ENCODE measurements at regions not wholly inside any gene's neighbourhood (a gene's known extent, or its start where the extent isn't known, plus 50 kb on each side); places are given as distances from the start of the nearest gene placed in this dataset.
"Not testable (repeated sequence)": the region's sequence is repeated elsewhere in the genome, so short reads cannot be mapped to it uniquely, and the experiment has no call there.

DNA sequence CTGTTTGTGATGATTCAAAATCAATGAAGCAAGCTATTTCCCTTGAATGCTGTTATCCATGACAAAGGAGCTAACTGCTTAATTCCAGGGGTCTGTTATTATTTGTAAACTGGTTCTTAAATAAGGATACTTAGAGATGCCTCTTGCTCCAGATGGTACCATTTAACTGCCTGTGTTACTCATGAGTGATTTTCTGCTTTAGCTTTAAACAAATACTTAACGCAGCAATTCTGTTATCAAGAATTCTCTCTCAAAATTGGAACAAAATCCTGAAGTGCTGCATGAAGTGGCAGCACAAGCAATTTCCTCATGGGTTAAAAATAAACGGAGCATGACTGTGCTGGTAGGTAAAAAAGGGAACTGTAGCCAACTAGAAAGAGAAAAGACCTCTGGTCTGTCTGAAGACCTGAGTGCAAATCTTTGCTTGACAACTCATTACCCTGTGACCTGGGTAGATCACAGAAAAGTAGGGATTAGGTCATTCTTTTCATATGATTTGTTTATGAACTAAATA, 62.5 kb upstream of the GBE1 start:
- peak overlapping the region in 3 of 4 donors; percentile 51 to 74 (median 51) for H3K27ac ChIP-seq
- H3K4me1 ChIP-seq = peaks cover 0 to 9% of the 10 kb centered on the region in 2 donors
- ATAC-seq = peak; percentile 82 to 94
- DNase-seq = no peak
- no peaks in the 10 kb centered on the region for H3K27me3 ChIP-seq
- H3K36me3 ChIP-seq = no peaks in the 10 kb centered on the region
- in situ Hi-C loops (cut with MboI; ENCODE audit: low sequenced_read_pairs in 4 of 4) (no loop called here), intact Hi-C loops (cut with DNase I; ENCODE audit: low total_unique reads) (no loop called here)
- no peaks in the 10 kb centered on the region for H3K9me3 ChIP-seq
- peak overlapping the region in 2 of 4 donors; percentile 13 to 19 for H3K4me3 ChIP-seq
- TF ChIP-seq, protein P1, sequence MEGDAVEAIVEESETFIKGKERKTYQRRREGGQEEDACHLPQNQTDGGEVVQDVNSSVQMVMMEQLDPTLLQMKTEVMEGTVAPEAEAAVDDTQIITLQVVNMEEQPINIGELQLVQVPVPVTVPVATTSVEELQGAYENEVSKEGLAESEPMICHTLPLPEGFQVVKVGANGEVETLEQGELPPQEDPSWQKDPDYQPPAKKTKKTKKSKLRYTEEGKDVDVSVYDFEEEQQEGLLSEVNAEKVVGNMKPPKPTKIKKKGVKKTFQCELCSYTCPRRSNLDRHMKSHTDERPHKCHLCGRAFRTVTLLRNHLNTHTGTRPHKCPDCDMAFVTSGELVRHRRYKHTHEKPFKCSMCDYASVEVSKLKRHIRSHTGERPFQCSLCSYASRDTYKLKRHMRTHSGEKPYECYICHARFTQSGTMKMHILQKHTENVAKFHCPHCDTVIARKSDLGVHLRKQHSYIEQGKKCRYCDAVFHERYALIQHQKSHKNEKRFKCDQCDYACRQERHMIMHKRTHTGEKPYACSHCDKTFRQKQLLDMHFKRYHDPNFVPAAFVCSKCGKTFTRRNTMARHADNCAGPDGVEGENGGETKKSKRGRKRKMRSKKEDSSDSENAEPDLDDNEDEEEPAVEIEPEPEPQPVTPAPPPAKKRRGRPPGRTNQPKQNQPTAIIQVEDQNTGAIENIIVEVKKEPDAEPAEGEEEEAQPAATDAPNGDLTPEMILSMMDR (IDR thresholded peaks at IDR 0.05 in 4 of 5, conservative IDR thresholded peaks at IDR 0.05 in 1 of 5) = no peak
- no peak for TF ChIP-seq POLR2A (IDR thresholded peaks at IDR 0.05)

DNA sequence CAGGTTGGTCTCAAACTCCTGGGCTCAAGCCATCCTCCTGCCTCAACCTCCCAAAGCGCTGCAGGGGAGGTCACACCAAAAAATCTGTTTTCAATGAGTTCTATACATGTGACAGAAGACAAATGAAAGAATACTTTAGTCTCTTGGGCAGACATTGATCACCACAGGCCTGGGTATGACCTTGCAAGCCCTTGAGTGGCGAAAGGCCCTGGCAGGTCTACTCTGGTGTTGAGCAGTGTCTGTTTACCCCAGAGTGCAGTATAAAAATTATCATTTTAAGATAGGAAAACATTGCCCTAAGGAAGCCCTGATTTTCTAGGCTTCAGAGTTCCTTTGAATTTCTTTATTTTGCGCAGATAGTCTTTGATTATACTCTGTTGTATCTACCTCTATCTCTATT, 61.6 kb upstream of the GBE1 start:
- ATAC-seq = no peak

DNA sequence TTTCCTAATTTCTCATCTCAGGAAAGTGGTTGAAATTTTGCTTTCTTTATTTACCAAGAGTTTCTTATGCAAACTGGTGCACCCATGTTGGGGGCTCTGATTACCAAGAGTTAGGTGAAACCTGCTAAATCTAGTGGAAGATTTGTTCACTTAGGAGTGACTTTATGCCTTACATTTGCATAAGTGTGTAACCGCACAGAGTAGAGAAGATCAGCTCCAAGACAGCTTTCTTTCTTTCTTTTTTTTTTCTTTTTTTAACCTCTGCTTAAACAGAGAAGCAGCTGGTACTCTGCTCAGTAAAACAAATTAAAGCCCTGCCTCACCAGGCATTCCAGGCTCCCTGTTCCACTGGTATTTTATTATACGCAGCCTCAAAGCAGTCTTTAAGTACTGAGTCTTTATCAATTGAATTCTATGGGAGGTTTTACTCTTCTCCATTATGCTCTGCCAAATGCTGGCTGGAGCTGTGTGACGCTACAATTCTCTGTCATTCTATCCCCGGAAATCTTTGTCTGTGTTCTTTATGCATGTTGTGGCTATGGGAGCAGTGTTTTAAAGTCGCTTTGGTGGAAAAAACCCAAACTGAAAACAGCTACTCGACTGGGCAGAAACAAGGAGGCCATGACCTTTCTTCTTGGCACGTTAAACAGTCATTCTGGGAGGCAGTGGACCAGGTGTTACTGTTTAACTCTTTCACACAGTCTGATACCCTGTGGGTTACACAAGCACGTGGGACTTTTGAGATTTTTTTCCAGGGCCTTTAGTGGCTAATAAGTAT, 55.2 kb upstream of the GBE1 start:
- Histone ChIP-seq H3K27ac (peak overlapping the region in 3 of 4 donors; percentile 32 to 65 (median 35)), H3K27me3 (no peaks in the 10 kb centered on the region), H3K4me1 (peaks cover 10 to 15% of the 10 kb centered on the region in 2 donors), H3K9me3 (no peaks in the 10 kb centered on the region), H3K4me3 (peak overlapping the region; percentile 2 to 31 (median 16)), H3K36me3 (no peaks in the 10 kb centered on the region)
- in situ Hi-C loops (cut with MboI; ENCODE audit: low sequenced_read_pairs in 4 of 4) = no loop called here
- ATAC-seq (peak; percentile 45 to 52), DNase-seq (no peak)
- intact Hi-C loops (cut with DNase I; ENCODE audit: low total_unique reads) = no loop called here
- TF ChIP-seq, protein P1 (IDR thresholded peaks at IDR 0.05 in 4 of 5, conservative IDR thresholded peaks at IDR 0.05 in 1 of 5) = no peak
- no peak for TF ChIP-seq POLR2A (IDR thresholded peaks at IDR 0.05)

More for the DNA sequence above, 61.6 kb upstream of the GBE1 start:
- no peak for DNase-seq
- intact Hi-C loops (cut with DNase I; ENCODE audit: low total_unique reads) = no loop called here
- H3K9me3 ChIP-seq = no peaks in the 10 kb centered on the region
- H3K4me3 ChIP-seq = no peak overlapping the region
- H3K27ac ChIP-seq = peak overlapping the region in 3 of 4 donors; percentile 51 to 74 (median 51)
- in situ Hi-C loops (cut with MboI; ENCODE audit: low sequenced_read_pairs in 4 of 4) = no loop called here
- H3K36me3 ChIP-seq = no peaks in the 10 kb centered on the region
- peaks cover 0 to 9% of the 10 kb centered on the region in 2 donors for H3K4me1 ChIP-seq
- TF ChIP-seq POLR2A (IDR thresholded peaks at IDR 0.05) = no peak
- TF ChIP-seq, protein P1 (IDR thresholded peaks at IDR 0.05 in 4 of 5, conservative IDR thresholded peaks at IDR 0.05 in 1 of 5) = no peak
- no peaks in the 10 kb centered on the region for H3K27me3 ChIP-seq

DNA sequence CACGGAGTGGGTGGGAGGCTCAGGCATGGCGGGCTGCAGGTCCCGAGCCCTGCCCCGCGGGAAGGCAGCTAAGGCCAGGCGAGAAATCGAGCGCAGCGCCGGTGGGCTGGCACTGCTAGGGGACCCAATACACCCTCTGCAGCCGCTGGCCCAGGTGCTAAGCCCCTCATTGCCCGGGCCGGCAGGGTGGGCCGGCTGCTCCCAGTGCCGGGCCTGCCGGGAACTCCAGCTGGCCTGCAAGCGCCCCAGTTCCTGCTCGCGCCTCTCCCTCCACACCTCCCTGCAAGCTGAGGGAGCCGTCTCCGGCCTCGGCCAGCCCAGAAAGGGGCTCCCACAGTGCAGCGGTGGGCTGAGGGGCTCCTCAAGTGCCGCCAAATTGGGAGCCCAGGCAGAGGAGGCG, 50.7 kb upstream of the GBE1 start:
- H3K27me3 ChIP-seq; H3K27ac ChIP-seq; ATAC-seq; H3K4me3 ChIP-seq; H3K9me3 ChIP-seq; H3K36me3 ChIP-seq; in situ Hi-C loops (cut with MboI; ENCODE audit: low sequenced_read_pairs in 4 of 4); DNase-seq; intact Hi-C loops (cut with DNase I; ENCODE audit: low total_unique reads): not testable (repeated sequence)
- H3K4me1 ChIP-seq = peaks cover 6 to 17% of the 10 kb centered on the region in 2 donors
